ENCODE measurements at regions not wholly inside any gene's neighbourhood (a gene's known extent, or its start where the extent isn't known, plus 50 kb on each side); places are given as distances from the start of the nearest gene placed in this dataset.
"Not testable (repeated sequence)": the region's sequence is repeated elsewhere in the genome, so short reads cannot be mapped to it uniquely, and the experiment has no call there.

DNA sequence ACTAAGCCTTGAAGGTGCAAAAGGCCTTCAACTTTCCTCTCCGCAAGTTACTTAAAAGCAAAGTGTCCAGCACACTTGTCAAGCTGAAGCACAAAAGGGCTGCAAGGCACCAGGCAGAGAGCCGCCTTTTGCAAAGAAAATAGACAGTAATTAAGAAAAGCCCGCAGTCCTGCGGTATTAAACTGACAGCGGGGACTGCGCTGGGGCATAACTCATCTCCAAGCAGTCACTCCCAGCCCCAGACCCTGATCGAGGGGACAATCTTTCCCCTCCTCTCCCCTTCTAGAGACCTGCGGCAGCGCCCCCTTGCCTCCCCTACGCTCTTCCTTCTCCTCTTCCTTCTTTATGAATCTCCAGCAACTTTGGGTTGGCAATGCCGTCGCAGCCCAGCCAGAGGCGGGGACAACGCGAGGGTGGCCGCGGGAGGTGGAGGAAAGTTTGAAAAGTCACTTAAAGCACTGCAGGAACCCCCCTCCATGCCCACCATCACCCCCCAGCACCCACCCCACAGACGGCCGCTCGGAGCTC is 200.9 kb upstream of the CAND1 start:
- no peaks in the 10 kb centered on the region for H3K9me3 ChIP-seq
- intact Hi-C loops (cut with DNase I): no loop called here
- H3K4me3 ChIP-seq: peak overlapping the region; percentile 62
- peaks cover 9% of the 10 kb centered on the region for H3K4me1 ChIP-seq
- ATAC-seq (peak; percentile 10 to 21), DNase-seq (no peak)
- H3K27ac ChIP-seq: no peak overlapping the region
- peaks cover 27% of the 10 kb centered on the region for H3K27me3 ChIP-seq (ENCODE audit: low read depth)
- no peaks in the 10 kb centered on the region for H3K36me3 ChIP-seq
- no peak for TF ChIP-seq CTCF (IDR thresholded peaks at IDR 0.05)

DNA sequence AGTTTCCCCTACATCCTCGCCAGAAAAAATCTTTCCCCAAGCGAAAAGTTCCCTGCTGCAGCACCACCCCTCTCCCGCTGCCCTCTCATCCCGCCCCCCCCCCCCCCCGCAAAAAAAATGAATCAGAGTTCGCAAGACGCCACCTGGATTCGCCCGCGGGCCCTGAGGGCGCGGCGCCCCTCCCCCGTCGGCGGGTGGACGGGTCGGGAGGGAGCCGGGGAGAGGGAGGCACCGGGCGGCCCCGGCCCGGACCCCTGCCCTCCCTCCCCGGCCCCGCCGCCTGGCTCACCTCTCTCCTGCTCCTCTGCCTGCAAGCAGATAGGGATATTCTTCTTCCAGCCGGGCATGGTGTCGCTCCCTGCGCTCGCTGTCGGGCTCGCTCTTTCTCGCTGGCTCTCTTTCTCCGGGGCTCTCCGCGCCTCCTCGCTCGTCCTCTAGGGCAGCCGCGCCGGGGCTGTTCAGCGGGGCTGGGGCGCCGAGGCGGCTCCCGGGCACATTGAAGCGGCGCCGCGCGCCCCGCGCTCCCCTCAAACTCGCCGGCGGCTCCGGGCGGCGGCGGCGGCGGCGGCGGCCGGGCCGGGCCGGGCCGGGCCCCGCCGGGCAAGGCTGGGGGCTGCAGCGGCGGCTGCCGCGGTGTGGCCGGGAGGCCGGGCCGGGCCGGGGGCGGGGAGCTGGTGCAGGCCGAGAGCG is 200.3 kb upstream of the CAND1 start:
- peaks cover 9% of the 10 kb centered on the region for H3K4me1 ChIP-seq
- no peaks in the 10 kb centered on the region for H3K36me3 ChIP-seq
- H3K4me3 ChIP-seq: peak overlapping the region; percentile 62
- intact Hi-C loops (cut with DNase I): no loop called here
- TF ChIP-seq CTCF (IDR thresholded peaks at IDR 0.05): no peak
- ATAC-seq: peak; percentile 63 to 71
- peak; percentile 49 for DNase-seq
- H3K27ac ChIP-seq: no peak overlapping the region
- H3K27me3 ChIP-seq (ENCODE audit: low read depth): peaks cover 27% of the 10 kb centered on the region
- no peaks in the 10 kb centered on the region for H3K9me3 ChIP-seq

DNA sequence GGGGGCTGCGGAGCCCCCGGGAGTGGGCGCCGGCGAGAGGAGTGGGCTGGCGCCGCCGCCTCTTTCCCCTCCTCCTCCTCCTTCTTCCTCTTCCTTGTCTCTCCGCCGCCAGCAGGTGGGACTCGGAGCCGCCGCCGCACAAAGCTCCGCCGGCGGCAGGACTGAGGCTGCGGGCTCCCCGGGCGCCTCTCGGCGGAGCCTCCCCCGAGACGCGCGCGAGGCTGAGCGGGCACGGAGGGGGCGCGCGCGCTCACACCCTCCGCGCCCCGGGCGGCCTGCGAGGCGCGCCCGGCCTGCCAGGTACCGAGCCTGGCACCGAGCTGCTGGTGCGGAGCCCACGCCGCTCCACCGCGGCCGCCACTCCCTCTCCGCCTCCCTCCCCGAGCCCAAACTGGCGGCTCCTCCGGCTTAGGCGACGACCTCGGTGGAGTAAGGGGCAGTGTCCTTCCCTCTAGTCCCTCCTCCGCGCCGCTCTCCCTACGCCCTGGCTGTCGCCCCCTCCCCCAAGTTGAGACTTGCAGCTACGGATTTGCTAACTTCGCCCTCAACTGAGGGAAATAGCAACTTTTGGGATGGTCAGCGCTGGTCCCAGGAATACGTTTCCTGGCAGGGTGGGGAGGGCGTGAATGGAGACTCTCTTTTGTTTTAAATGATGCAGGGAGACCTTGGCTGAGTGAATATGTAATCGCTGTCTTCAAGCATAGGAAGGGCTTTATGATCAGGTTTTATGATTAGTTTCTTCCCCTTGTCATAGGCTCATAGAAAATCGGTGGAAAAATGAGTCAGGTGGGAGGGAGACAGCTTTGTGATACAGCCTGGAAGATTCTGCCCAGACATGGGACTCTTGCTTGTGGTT is 199.5 kb upstream of the CAND1 start:
- Histone ChIP-seq H3K27ac (no peak overlapping the region), H3K4me3 (peak overlapping the region; percentile 62), H3K36me3 (no peaks in the 10 kb centered on the region), H3K4me1 (peaks cover 9% of the 10 kb centered on the region), H3K9me3 (no peaks in the 10 kb centered on the region), H3K27me3 (ENCODE audit: low read depth) (peaks cover 27% of the 10 kb centered on the region)
- no peak for TF ChIP-seq CTCF (IDR thresholded peaks at IDR 0.05)
- ATAC-seq (peak; percentile 77 to 87), DNase-seq (peak; percentile 62)
- intact Hi-C loops (cut with DNase I): no loop called here

DNA sequence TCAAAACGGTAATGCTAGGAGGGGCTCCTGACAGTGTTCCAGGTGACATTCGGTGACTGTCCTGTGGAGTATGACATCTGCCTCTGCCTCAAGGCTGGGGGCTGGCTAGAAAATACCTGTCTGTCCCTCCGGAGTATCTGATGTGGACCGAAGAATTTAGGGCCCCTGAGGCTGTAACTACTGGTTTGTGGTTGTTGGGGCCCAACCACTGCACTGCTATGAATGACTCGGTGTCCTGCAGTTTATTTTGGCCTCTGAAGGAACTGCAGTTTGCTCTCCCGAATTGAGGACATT is 198.9 kb upstream of the CAND1 start:
- ATAC-seq: no peak
- Histone ChIP-seq H3K36me3 (no peaks in the 10 kb centered on the region), H3K9me3 (no peaks in the 10 kb centered on the region), H3K4me3 (no peak overlapping the region), H3K4me1 (peaks cover 9% of the 10 kb centered on the region), H3K27me3 (ENCODE audit: low read depth) (peaks cover 24% of the 10 kb centered on the region), H3K27ac (no peak overlapping the region)
- intact Hi-C loops (cut with DNase I): no loop called here
- DNase-seq: no peak
- TF ChIP-seq CTCF (IDR thresholded peaks at IDR 0.05): no peak

DNA sequence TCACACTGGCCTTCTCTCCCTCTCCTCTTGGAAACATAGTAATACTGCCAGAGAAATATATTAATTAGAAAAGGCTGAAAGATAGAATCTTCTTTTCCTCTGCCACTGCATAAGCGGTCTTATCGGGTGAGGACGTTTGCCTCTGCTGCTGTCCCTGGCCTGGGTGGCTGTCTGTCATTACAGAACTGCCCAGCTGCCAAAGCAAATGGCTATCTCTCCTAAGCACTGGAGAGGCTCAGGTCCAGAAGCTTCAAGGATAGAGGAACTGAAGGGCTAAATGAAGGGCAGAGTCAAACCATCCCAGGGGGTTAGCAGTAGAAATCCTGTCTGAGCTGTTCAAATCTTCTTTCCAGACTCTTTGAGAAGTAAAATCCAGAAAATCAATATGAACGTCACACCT is 198.6 kb upstream of the CAND1 start:
- H3K27me3 ChIP-seq (ENCODE audit: low read depth): peaks cover 23% of the 10 kb centered on the region
- ATAC-seq: no peak

GRCh38 chr12:67072281-67072680 is 196.9 kb upstream of the CAND1 start:
- ATAC-seq; H3K9me3 ChIP-seq; H3K36me3 ChIP-seq; intact Hi-C loops (cut with DNase I); H3K4me3 ChIP-seq; H3K27ac ChIP-seq; H3K4me1 ChIP-seq; DNase-seq: not testable (repeated sequence)
- peaks cover 13% of the 10 kb centered on the region for H3K27me3 ChIP-seq (ENCODE audit: low read depth)

More for the DNA sequence above, 198.6 kb upstream of the CAND1 start:
- Histone ChIP-seq H3K36me3 (no peaks in the 10 kb centered on the region), H3K27ac (no peak overlapping the region), H3K4me3 (no peak overlapping the region), H3K4me1 (peaks cover 9% of the 10 kb centered on the region), H3K9me3 (no peaks in the 10 kb centered on the region)
- intact Hi-C loops (cut with DNase I): no loop called here
- no peak for TF ChIP-seq CTCF (IDR thresholded peaks at IDR 0.05)
- no peak for DNase-seq
